Neural cell (in vitro differentiated cells): ENCODE measurements at regions not wholly inside any gene's neighbourhood (a gene's known extent, or its start where the extent isn't known, plus 50 kb on each side); places are given as distances from the start of the nearest gene placed in this dataset.

Experiments used
- H2AFZ ChIP-seq: fragments of 200-600, 300-800 bp; sonication (generic), shearing (Covaris generic); 2 replicates; pipeline ENCODE4 v1.6.0; 2014; ENCODE audit warnings: low read depth, mild to moderate bottlenecking, antibody characterized with exemption, low read length, moderate library complexity
- H3F3A ChIP-seq: fragments of 200-600 bp; shearing (Covaris generic); 2 replicates; pipeline ENCODE4 v1.6.1; 2016; ENCODE audit warnings: mild to moderate bottlenecking, moderate library complexity, mixed read lengths, antibody characterized with exemption, low read length; ENCODE audit not compliant: insufficient read depth, poor library complexity, severe bottlenecking
- H3K27ac ChIP-seq: fragments of 200-600, 300-800 bp; sonication (generic), shearing (Covaris generic); 2 replicates; pipeline ENCODE4 v1.5.1; 2014; ENCODE audit warnings: mild to moderate bottlenecking, low read length, moderate library complexity
- H3K27me3 ChIP-seq: fragments of 300-800, 200-600 bp; sonication (generic), shearing (Covaris generic); 2 replicates; pipeline ENCODE4 v1.6.0; 2014; ENCODE audit warnings: mild to moderate bottlenecking, low read depth, low read length, moderate library complexity; ENCODE audit not compliant: insufficient read depth
- H3K36me3 ChIP-seq: fragments of 300-800, 200-600 bp; sonication (generic), shearing (Covaris generic); 2 replicates; pipeline ENCODE4 v1.5.1; 2014; ENCODE audit warnings: mild to moderate bottlenecking, antibody characterized with exemption, low read length, moderate library complexity; ENCODE audit not compliant: insufficient read depth
- H3K4me2 ChIP-seq: fragments of 300-800, 200-600 bp; sonication (generic), shearing (Covaris generic); 2 replicates; pipeline ENCODE4 v1.6.0; 2014; ENCODE audit warnings: mild to moderate bottlenecking, low read length
- H3K4me3 ChIP-seq: fragments of 300-800, 200-600 bp; sonication (generic), shearing (Covaris generic); 2 replicates; pipeline ENCODE4 v1.5.1; 2014; ENCODE audit warnings: mild to moderate bottlenecking, low read length, moderate library complexity
- H3K79me2 ChIP-seq: fragments of 200-600 bp; shearing (Covaris generic); replicated peaks from 2 replicates; pipeline ENCODE4 v1.6.0; 2014; ENCODE audit warnings: mild to moderate bottlenecking, low read length, moderate library complexity; ENCODE audit not compliant: insufficient read depth
- H3K9ac ChIP-seq: fragments of 300-800, 200-600 bp; sonication (generic), shearing (Covaris generic); 2 replicates; pipeline ENCODE4 v1.6.1; 2016; ENCODE audit warnings: mild to moderate bottlenecking, low read length, mixed read lengths
- H3K9me2 ChIP-seq: fragments of 200-600 bp; shearing (Covaris generic); 2 replicates; pipeline ENCODE4 v1.6.1; 2016; ENCODE audit warnings: mild to moderate bottlenecking, low read length, mixed read lengths; ENCODE audit not compliant: insufficient read depth
- H3K9me3 ChIP-seq: fragments of 200-600, 300-800 bp; sonication (generic), shearing (Covaris generic); 2 replicates; pipeline ENCODE4 v1.6.1; 2016; ENCODE audit warnings: mild to moderate bottlenecking, mixed run types, low read length, moderate library complexity, mixed read lengths
- H4K20me1 ChIP-seq: fragments of 200-600 bp; shearing (Covaris generic); 2 replicates; pipeline ENCODE4 v1.6.1; 2016; ENCODE audit warnings: mild to moderate bottlenecking, mixed run types; ENCODE audit not compliant: insufficient read depth
- CTCF ChIP-seq: fragments of 450-650 bp; IDR thresholded peaks from 2 replicates; pipeline ENCODE4 v1.5.1; 2014; ENCODE audit warnings: antibody characterized with exemption, mild to moderate bottlenecking, moderate library complexity; ENCODE audit not compliant: poor library complexity, severe bottlenecking
- EP300 ChIP-seq: fragments of 450-650 bp; conservative IDR thresholded peaks from 2 replicates; pipeline ENCODE4 v1.6.1; 2014; ENCODE audit warnings: antibody characterized with exemption, mild to moderate bottlenecking, moderate library complexity; ENCODE audit not compliant: poor library complexity, severe bottlenecking
- EZH2 ChIP-seq: fragments of 200-600, 300-800 bp; shearing (Covaris generic), sonication (generic); IDR thresholded peaks from 2 replicates; pipeline ENCODE4 v1.6.1; 2014; ENCODE audit warnings: antibody characterized with exemption, low read length, borderline replicate concordance, mild to moderate bottlenecking; ENCODE audit not compliant: insufficient read depth, poor library complexity, severe bottlenecking
- MXI1 ChIP-seq: fragments of 450-650 bp; conservative IDR thresholded peaks from 2 replicates; pipeline ENCODE4 v1.6.1; 2014; ENCODE audit warnings: antibody characterized with exemption, mild to moderate bottlenecking; ENCODE audit not compliant: poor library complexity, severe bottlenecking
- POLR2AphosphoS5 ChIP-seq: IDR thresholded peaks from 2 replicates; pipeline ENCODE4 v1.6.1; 2012
- RAD21 ChIP-seq: fragments of 450-650 bp; conservative IDR thresholded peaks from 2 replicates; pipeline ENCODE4 v1.6.1; 2014; ENCODE audit warnings: antibody characterized with exemption, mild to moderate bottlenecking, moderate library complexity
- SMC3 ChIP-seq: fragments of 450-650 bp; conservative IDR thresholded peaks from 2 replicates; pipeline ENCODE4 v1.6.1; 2014; ENCODE audit warnings: antibody characterized with exemption, mild to moderate bottlenecking, moderate library complexity; ENCODE audit not compliant: poor library complexity
- TAF1 ChIP-seq: IDR thresholded peaks from 2 replicates; pipeline ENCODE4 v1.6.1; 2012; ENCODE audit warnings: low read depth
- TF ChIP-seq, protein P1 (sequence below): IDR thresholded peaks from 2 replicates; pipeline ENCODE4 v1.6.1; 2012; ENCODE audit warnings: borderline replicate concordance

GRCh38 chr5:53164478-53165165 is 55.1 kb upstream of the MOCS2 start:
- Histone ChIP-seq H3K9me3 (no peaks in the 10 kb centered on the region), H3K9me2 (no peaks in the 10 kb centered on the region), H4K20me1 (no peaks in the 10 kb centered on the region), H3F3A (no peaks in the 10 kb centered on the region), H2AFZ (no peak overlapping the region), H3K9ac (no peak overlapping the region), H3K36me3 (no peaks in the 10 kb centered on the region), H3K4me3 (no peak overlapping the region), H3K27me3 (no peaks in the 10 kb centered on the region), H3K79me2 (no peaks in the 10 kb centered on the region), H3K4me2 (no peak overlapping the region), H3K27ac (no peak overlapping the region)
- TF ChIP-seq EP300 (no peak), CTCF (no peak), MXI1 (no peak), EZH2 (no peak), TAF1 (no peak), POLR2AphosphoS5 (no peak), RAD21 (no peak), SMC3 (no peak)
- TF ChIP-seq, protein P1, sequence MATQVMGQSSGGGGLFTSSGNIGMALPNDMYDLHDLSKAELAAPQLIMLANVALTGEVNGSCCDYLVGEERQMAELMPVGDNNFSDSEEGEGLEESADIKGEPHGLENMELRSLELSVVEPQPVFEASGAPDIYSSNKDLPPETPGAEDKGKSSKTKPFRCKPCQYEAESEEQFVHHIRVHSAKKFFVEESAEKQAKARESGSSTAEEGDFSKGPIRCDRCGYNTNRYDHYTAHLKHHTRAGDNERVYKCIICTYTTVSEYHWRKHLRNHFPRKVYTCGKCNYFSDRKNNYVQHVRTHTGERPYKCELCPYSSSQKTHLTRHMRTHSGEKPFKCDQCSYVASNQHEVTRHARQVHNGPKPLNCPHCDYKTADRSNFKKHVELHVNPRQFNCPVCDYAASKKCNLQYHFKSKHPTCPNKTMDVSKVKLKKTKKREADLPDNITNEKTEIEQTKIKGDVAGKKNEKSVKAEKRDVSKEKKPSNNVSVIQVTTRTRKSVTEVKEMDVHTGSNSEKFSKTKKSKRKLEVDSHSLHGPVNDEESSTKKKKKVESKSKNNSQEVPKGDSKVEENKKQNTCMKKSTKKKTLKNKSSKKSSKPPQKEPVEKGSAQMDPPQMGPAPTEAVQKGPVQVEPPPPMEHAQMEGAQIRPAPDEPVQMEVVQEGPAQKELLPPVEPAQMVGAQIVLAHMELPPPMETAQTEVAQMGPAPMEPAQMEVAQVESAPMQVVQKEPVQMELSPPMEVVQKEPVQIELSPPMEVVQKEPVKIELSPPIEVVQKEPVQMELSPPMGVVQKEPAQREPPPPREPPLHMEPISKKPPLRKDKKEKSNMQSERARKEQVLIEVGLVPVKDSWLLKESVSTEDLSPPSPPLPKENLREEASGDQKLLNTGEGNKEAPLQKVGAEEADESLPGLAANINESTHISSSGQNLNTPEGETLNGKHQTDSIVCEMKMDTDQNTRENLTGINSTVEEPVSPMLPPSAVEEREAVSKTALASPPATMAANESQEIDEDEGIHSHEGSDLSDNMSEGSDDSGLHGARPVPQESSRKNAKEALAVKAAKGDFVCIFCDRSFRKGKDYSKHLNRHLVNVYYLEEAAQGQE = no peak

GRCh38 chr5:53165431-53166182 is 56.0 kb upstream of the MOCS2 start:
- no peak overlapping the region for H3K27ac ChIP-seq
- no peak overlapping the region for H2AFZ ChIP-seq
- no peaks in the 10 kb centered on the region for H3K36me3 ChIP-seq
- H3F3A ChIP-seq = no peaks in the 10 kb centered on the region
- no peaks in the 10 kb centered on the region for H3K9me2 ChIP-seq
- H3K9ac ChIP-seq = no peak overlapping the region
- TF ChIP-seq CTCF (no peak), EP300 (no peak), MXI1 (no peak), SMC3 (no peak)
- TF ChIP-seq, protein P1 = no peak
- no peaks in the 10 kb centered on the region for H3K9me3 ChIP-seq
- H3K27me3 ChIP-seq = no peaks in the 10 kb centered on the region
- H3K79me2 ChIP-seq = no peaks in the 10 kb centered on the region
- H3K4me3 ChIP-seq = no peak overlapping the region
- H4K20me1 ChIP-seq = no peaks in the 10 kb centered on the region
- H3K4me2 ChIP-seq = no peak overlapping the region
